ENCODE measurements at regions not wholly inside any gene's neighbourhood (a gene's known extent, or its start where the extent isn't known, plus 50 kb on each side); places are given as distances from the start of the nearest gene placed in this dataset.
"Not testable (repeated sequence)": the region's sequence is repeated elsewhere in the genome, so short reads cannot be mapped to it uniquely, and the experiment has no call there.

DNA sequence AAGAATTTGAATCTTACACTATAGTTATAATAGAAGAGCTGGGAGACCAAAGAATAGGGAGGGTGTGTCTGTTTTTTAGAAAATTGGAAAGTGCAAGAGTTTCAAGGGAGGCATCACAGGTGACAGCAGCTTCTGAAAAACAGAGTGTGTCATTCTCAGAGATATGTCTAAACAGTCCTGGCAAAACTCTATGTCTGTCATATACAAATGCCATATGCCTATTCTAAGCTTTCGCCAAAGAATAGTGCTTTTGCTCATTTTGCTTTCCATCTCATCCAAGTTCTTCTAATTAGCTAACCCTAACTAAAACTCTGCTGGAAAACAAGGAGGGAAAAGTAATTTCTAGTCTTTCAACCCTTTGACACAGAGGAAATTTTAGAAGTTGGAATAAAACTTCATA is 388.0 kb upstream of the TYRP1 start:
- H3K27ac ChIP-seq: no peak overlapping the region
- H3K4me1 ChIP-seq: no peaks in the 10 kb centered on the region
- no peaks in the 10 kb centered on the region for H3K27me3 ChIP-seq
- in situ Hi-C loops (cut with MboI; ENCODE audit: low pct_ligation_motif_present in 1 of 4, low pct_unique_long_range_greater_than_20kb in 1 of 4, low sequenced_read_pairs in 3 of 4): no loop called here
- 90 to 100% methylated on average over 1 of the region's 1 CpG for WGBS, 2 donors (ENCODE audit: low coverage in 1 of 2)
- no peaks in the 10 kb centered on the region for H3K9me3 ChIP-seq
- no peak for DNase-seq
- H3K4me3 ChIP-seq: no peak overlapping the region
- no peak for TF ChIP-seq EP300 (IDR thresholded peaks at IDR 0.05; ENCODE audit: low read depth)
- TF ChIP-seq POLR2A (IDR thresholded peaks at IDR 0.05): no peak
- TF ChIP-seq, protein P1, sequence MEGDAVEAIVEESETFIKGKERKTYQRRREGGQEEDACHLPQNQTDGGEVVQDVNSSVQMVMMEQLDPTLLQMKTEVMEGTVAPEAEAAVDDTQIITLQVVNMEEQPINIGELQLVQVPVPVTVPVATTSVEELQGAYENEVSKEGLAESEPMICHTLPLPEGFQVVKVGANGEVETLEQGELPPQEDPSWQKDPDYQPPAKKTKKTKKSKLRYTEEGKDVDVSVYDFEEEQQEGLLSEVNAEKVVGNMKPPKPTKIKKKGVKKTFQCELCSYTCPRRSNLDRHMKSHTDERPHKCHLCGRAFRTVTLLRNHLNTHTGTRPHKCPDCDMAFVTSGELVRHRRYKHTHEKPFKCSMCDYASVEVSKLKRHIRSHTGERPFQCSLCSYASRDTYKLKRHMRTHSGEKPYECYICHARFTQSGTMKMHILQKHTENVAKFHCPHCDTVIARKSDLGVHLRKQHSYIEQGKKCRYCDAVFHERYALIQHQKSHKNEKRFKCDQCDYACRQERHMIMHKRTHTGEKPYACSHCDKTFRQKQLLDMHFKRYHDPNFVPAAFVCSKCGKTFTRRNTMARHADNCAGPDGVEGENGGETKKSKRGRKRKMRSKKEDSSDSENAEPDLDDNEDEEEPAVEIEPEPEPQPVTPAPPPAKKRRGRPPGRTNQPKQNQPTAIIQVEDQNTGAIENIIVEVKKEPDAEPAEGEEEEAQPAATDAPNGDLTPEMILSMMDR (IDR thresholded peaks at IDR 0.05): no peak
- no peak for TF ChIP-seq POLR2AphosphoS5 (IDR thresholded peaks at IDR 0.05)
- intact Hi-C loops (cut with DNase I; ENCODE audit: low total_unique reads): no loop called here
- H3K36me3 ChIP-seq: no peaks in the 10 kb centered on the region

DNA sequence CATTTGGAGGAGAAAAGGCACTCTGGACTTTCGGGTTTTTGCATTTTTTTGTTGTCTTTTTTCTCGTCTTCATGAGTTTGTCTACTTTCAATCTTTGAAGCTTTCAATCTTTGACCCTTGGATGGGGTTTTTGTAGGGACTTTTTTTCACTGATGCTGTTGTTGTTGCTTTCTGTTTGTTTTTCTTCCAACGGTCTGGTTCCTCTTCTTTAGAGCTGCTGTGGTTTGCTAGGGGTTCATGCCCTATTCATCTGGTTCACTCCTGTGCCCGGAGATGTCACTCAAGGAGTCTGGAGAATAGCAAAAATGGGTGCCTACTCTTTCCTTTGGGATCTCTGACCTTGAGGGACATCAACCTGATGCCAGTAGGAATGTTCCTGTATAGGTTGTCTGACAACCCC is 378.6 kb upstream of the TYRP1 start:
- Histone ChIP-seq H3K27me3 (no peaks in the 10 kb centered on the region), H3K4me3 (no peak overlapping the region), H3K4me1 (no peaks in the 10 kb centered on the region), H3K36me3 (no peaks in the 10 kb centered on the region), H3K27ac (no peak overlapping the region), H3K9me3 (no peaks in the 10 kb centered on the region)
- TF ChIP-seq POLR2AphosphoS5 (IDR thresholded peaks at IDR 0.05): no peak
- TF ChIP-seq EP300 (IDR thresholded peaks at IDR 0.05; ENCODE audit: low read depth): no peak
- intact Hi-C loops (cut with DNase I; ENCODE audit: low total_unique reads) (no loop called here), in situ Hi-C loops (cut with MboI; ENCODE audit: low pct_ligation_motif_present in 1 of 4, low pct_unique_long_range_greater_than_20kb in 1 of 4, low sequenced_read_pairs in 3 of 4) (no loop called here)
- no peak for DNase-seq
- WGBS, 2 donors (ENCODE audit: low coverage in 1 of 2): 67 to 79% methylated on average over 4 of the region's 4 CpGs

DNA sequence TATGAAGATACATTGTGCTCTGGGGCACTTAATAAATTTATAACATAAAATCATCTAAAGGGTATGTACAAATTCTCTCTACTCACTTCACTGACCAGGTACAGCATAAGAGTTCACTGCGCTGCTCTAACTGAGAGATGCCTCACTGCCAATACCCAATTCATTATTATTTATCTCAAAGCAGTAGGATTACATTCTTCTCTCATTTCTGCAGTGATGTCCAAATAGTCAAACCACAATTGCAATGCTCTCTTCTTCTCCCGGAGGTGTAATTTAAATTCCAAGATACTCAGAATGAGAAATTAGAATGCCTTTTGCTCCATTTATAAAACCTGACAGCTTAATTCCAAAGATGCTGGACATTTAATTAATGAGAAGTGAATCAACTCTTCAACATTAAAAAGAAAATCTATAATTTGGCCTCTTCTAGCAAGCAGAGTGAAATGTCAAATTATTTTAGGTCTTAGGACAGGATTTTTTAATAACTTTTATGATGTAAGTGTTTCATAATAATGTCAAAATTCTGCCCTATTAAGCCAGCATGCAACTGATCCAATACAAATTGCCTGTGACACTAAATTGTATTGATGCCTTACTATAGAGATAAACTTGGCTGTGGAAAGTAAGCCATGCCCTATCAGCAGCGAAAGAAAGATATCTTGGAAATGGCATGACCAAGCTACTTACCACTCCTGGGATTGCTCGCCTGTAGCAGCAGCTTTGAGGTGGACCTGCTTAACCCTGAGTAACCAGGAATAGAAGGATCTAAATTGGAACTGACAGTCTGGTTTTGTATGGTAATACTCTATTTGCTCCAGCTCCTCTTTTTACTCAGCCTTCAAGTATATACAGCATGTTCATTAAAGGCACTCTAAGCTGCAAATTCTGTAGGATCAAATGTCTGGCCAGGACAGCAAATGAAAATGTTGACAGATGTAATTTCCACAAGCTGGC is 374.2 kb upstream of the TYRP1 start:
- Histone ChIP-seq H3K4me3 (no peak overlapping the region), H3K27ac (no peak overlapping the region), H3K36me3 (no peaks in the 10 kb centered on the region), H3K27me3 (no peaks in the 10 kb centered on the region), H3K4me1 (no peaks in the 10 kb centered on the region), H3K9me3 (no peaks in the 10 kb centered on the region)
- no peak for DNase-seq
- TF ChIP-seq EP300 (IDR thresholded peaks at IDR 0.05; ENCODE audit: low read depth): no peak
- intact Hi-C loops (cut with DNase I; ENCODE audit: low total_unique reads): no loop called here
- WGBS, 2 donors (ENCODE audit: low coverage in 1 of 2): 68 to 84% methylated on average over 4 of the region's 4 CpGs
- in situ Hi-C loops (cut with MboI; ENCODE audit: low pct_ligation_motif_present in 1 of 4, low pct_unique_long_range_greater_than_20kb in 1 of 4, low sequenced_read_pairs in 3 of 4): no loop called here

DNA sequence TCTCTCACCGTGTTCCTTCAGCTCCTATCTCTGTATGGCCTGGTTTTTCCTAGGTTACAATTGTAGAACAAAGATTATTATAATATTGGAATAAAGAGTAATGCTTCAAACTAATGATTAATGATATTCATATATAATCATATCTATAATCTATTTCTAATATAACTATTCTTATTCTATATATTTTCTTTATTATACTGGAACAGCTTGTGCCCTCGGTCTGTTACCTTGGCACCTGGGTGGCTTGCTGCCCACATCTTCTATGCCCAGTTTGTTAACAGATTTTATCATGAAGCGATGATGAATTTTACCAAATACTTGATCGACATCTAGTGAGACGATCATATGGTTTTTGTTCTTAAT is 363.6 kb upstream of the TYRP1 start:
- Histone ChIP-seq H3K4me1 (no peaks in the 10 kb centered on the region), H3K27ac (no peak overlapping the region), H3K9me3 (no peaks in the 10 kb centered on the region), H3K36me3 (no peaks in the 10 kb centered on the region), H3K4me3 (no peak overlapping the region), H3K27me3 (no peaks in the 10 kb centered on the region)
- intact Hi-C loops (cut with DNase I; ENCODE audit: low total_unique reads) (no loop called here), in situ Hi-C loops (cut with MboI; ENCODE audit: low pct_ligation_motif_present in 1 of 4, low pct_unique_long_range_greater_than_20kb in 1 of 4, low sequenced_read_pairs in 3 of 4) (loop anchor here in 1 of 4 donors (25.0 kb wide), 2 partner anchors 92 to 1967 kb away; no protein-coding TSS in a partner anchor)
- TF ChIP-seq, protein P1 (IDR thresholded peaks at IDR 0.05): no peak
- TF ChIP-seq POLR2AphosphoS5 (IDR thresholded peaks at IDR 0.05): no peak
- WGBS, 2 donors (ENCODE audit: low coverage in 1 of 2): 70 to 78% methylated on average over 5 of the region's 5 CpGs
- DNase-seq: no peak

DNA sequence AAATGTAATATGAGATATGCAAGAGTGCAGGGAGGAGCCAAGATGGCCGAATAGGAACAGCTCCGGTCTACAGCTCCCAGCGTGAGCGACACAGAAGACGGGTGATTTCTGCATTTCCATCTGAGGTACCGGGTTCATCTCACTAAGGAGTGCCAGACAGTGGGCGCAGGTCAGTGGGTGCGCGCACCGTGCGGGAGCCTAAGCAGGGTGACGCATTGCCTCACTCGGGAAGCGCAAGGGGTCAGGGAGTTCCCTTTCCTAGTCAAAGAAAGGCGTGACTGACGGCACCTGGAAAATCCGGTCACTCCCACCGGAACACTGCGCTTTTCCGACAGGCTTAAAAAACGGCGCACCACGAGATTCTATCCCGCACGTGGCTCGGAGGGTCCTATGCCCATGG is 359.2 kb upstream of the TYRP1 start:
- H3K36me3 ChIP-seq; H3K27me3 ChIP-seq; DNase-seq; H3K9me3 ChIP-seq; H3K27ac ChIP-seq; H3K4me3 ChIP-seq; intact Hi-C loops (cut with DNase I; ENCODE audit: low total_unique reads); H3K4me1 ChIP-seq: not testable (repeated sequence)
- WGBS, 2 donors (ENCODE audit: low coverage in 1 of 2): 85% methylated on average over 25 of the region's 26 CpGs; no CpG with 5 or more reads in 1 of the 2 donors
- in situ Hi-C loops (cut with MboI; ENCODE audit: low pct_ligation_motif_present in 1 of 4, low pct_unique_long_range_greater_than_20kb in 1 of 4, low sequenced_read_pairs in 3 of 4): loop anchor here in 1 of 4 donors (25.0 kb wide), 2 partner anchors 97 to 1972 kb away; no protein-coding TSS in a partner anchor

Data from transverse colon (tissue), 4 donors.